HG03520 (cell line): ENCODE measurements at regions not wholly inside any gene's neighbourhood (a gene's known extent, or its start where the extent isn't known, plus 50 kb on each side); places are given as distances from the start of the nearest gene placed in this dataset.
"Not testable (repeated sequence)": the region's sequence is repeated elsewhere in the genome, so short reads cannot be mapped to it uniquely, and the experiment has no call there.

ENCODE experiments used
- ATAC-seq: cut with Tn5 transposase; IDR thresholded peaks from one replicate; pipeline ENCODE4 v1.9.1; 2021; ENCODE audit warnings: mild to moderate bottlenecking, moderate library complexity; ENCODE audit not compliant: unreplicated experiment

GRCh38 chr15:21357056-21357455, 83.2 kb downstream of the POTEB3 start:
- ATAC-seq, result not testable (repeated sequence)

- ATAC-seq, result not testable (repeated sequence)
These were observed 84.4 kb downstream of the POTEB3 start for GRCh38 chr15:21355944-21356343.

GRCh38 chr15:21354597-21354996, 85.7 kb downstream of the POTEB3 start:
- not testable (repeated sequence) for ATAC-seq

- not testable (repeated sequence) for ATAC-seq
These were observed 87.5 kb downstream of the POTEB3 start for GRCh38 chr15:21352670-21353318.

- ATAC-seq, result not testable (repeated sequence)
These were observed 95.3 kb downstream of the POTEB3 start for GRCh38 chr15:21344960-21345359.

- ATAC-seq, result not testable (repeated sequence)
These were observed 95.8 kb downstream of the POTEB3 start for GRCh38 chr15:21344500-21344899.

GRCh38 chr15:21337028-21337427, 103.3 kb downstream of the POTEB3 start:
- ATAC-seq, result not testable (repeated sequence)

GRCh38 chr15:21324720-21325460, 115.4 kb downstream of the POTEB3 start:
- not testable (repeated sequence) for ATAC-seq

GRCh38 chr15:21284353-21284752, 155.9 kb downstream of the POTEB3 start:
- ATAC-seq, result peak; percentile 63

GRCh38 chr15:21283210-21283609, 157.1 kb downstream of the POTEB3 start:
- peak; percentile 86 for ATAC-seq

- ATAC-seq, result not testable (repeated sequence)
These were observed 160.0 kb downstream of the POTEB3 start for GRCh38 chr15:21280272-21280671.

- ATAC-seq, result peak; percentile 55
These were observed 167.9 kb downstream of the POTEB3 start for GRCh38 chr15:21272176-21272982.

GRCh38 chr15:21271566-21271965, 168.7 kb downstream of the POTEB3 start:
- ATAC-seq, result no peak

- ATAC-seq, result no peak
These were observed 169.8 kb downstream of the POTEB3 start for GRCh38 chr15:21270474-21270873.

GRCh38 chr15:21269673-21270072, 170.6 kb downstream of the POTEB3 start:
- not testable (repeated sequence) for ATAC-seq

GRCh38 chr15:21269121-21269520, 171.2 kb downstream of the POTEB3 start:
- ATAC-seq, result no peak

- ATAC-seq, result no peak
These were observed 171.8 kb downstream of the POTEB3 start for GRCh38 chr15:21268436-21268940.

- no peak for ATAC-seq
These were observed 172.5 kb downstream of the POTEB3 start for GRCh38 chr15:21267671-21268395.

- ATAC-seq, result no peak
These were observed 173.1 kb downstream of the POTEB3 start for GRCh38 chr15:21267226-21267625.

- ATAC-seq, result not testable (repeated sequence)
These were observed 174.7 kb downstream of the POTEB3 start for GRCh38 chr15:21265628-21266027.
